Kasumi-1 (cell line): ENCODE measurements at regions not wholly inside any gene's neighbourhood (a gene's known extent, or its start where the extent isn't known, plus 50 kb on each side); places are given as distances from the start of the nearest gene placed in this dataset.

Experiments
- DNase-seq, 2 experiments: peaks; one replicate each; lab custom pipeline; 2025; lab: John Stamatoyannopoulos, UW

- no peak for DNase-seq
Measured at GRCh38 chr18:51726614-51727013, 529.1 kb upstream of the MEX3C start.

GRCh38 chr18:51727780-51728179 lies 530.3 kb upstream of the MEX3C start:
- DNase-seq = no peak

GRCh38 chr18:51731070-51731469 lies 533.6 kb upstream of the MEX3C start:
- DNase-seq = no peak

- DNase-seq = no peak
Measured at GRCh38 chr18:51734576-51734975, 537.1 kb upstream of the MEX3C start.

GRCh38 chr18:51739044-51739666 lies 541.7 kb upstream of the MEX3C start:
- DNase-seq = no peak

- no peak for DNase-seq
Measured at GRCh38 chr18:51751901-51752300, 554.4 kb upstream of the MEX3C start.

GRCh38 chr18:51753365-51754057 lies 556.0 kb upstream of the MEX3C start:
- no peak for DNase-seq

GRCh38 chr18:51754566-51754965 lies 557.1 kb upstream of the MEX3C start:
- no peak for DNase-seq

- DNase-seq = no peak
Measured at GRCh38 chr18:51757255-51757924, 559.9 kb upstream of the MEX3C start.

GRCh38 chr18:51762373-51762772 lies 564.9 kb upstream of the MEX3C start:
- no peak for DNase-seq

GRCh38 chr18:51765606-51766360 lies 568.3 kb upstream of the MEX3C start:
- DNase-seq = no peak

- DNase-seq = no peak
Measured at GRCh38 chr18:51767293-51767692, 569.8 kb upstream of the MEX3C start.

- no peak for DNase-seq
Measured at GRCh38 chr18:51778115-51778514, 561.9 kb upstream of the DCC start.

- no peak for DNase-seq
Measured at GRCh38 chr18:51789871-51790270, 550.1 kb upstream of the DCC start.

GRCh38 chr18:51801514-51801913 lies 538.5 kb upstream of the DCC start:
- DNase-seq = no peak

GRCh38 chr18:51802569-51803428 lies 537.2 kb upstream of the DCC start:
- no peak for DNase-seq

- no peak for DNase-seq
Measured at GRCh38 chr18:51807336-51807735, 532.7 kb upstream of the DCC start.

- no peak for DNase-seq
Measured at GRCh38 chr18:51811883-51812282, 528.1 kb upstream of the DCC start.

GRCh38 chr18:51813740-51814139 lies 526.3 kb upstream of the DCC start:
- no peak for DNase-seq

GRCh38 chr18:51821610-51822009 lies 518.4 kb upstream of the DCC start:
- DNase-seq = no peak

- DNase-seq = no peak
Measured at GRCh38 chr18:51824746-51825145, 515.3 kb upstream of the DCC start.

GRCh38 chr18:51833850-51834249 lies 506.1 kb upstream of the DCC start:
- DNase-seq = no peak
